Neural progenitor cell (in vitro differentiated cells): ENCODE measurements at regions not wholly inside any gene's neighbourhood (a gene's known extent, or its start where the extent isn't known, plus 50 kb on each side); places are given as distances from the start of the nearest gene placed in this dataset.

Experiments used
- DNase-seq: peaks from one replicate; pipeline ENCODE4 v3.0.0-alpha.2; 2016; ENCODE audit warnings: low spot score
- H2AFZ ChIP-seq: fragments of 200-600 bp; sonication (generic); replicated peaks from 2 replicates; pipeline ENCODE4 v1.6.1; 2016; ENCODE audit warnings: antibody characterized with exemption
- H3F3A ChIP-seq: fragments of 200-600 bp; sonication (generic); 2 replicates; pipeline ENCODE4 v1.6.1; 2016; ENCODE audit warnings: antibody characterized with exemption, low read depth
- H3K27ac ChIP-seq: fragments of 200-600 bp; sonication (generic); 2 replicates; pipeline ENCODE4 v1.5.1; 2016; ENCODE audit warnings: mild to moderate bottlenecking
- H3K27me3 ChIP-seq: fragments of 200-600 bp; sonication (generic); 2 replicates; pipeline ENCODE4 v1.6.1; 2016; ENCODE audit warnings: mild to moderate bottlenecking, moderate library complexity
- H3K36me3 ChIP-seq: fragments of 200-600 bp; sonication (generic); 2 replicates; pipeline ENCODE4 v1.5.1; 2016
- H3K4me1 ChIP-seq: fragments of 200-600 bp; sonication (generic); 2 replicates; pipeline ENCODE4 v1.6.1; 2016; ENCODE audit warnings: mixed run types
- H3K4me2 ChIP-seq: fragments of 200-600 bp; sonication (generic); 2 replicates; pipeline ENCODE4 v1.6.1; 2016
- H3K4me3 ChIP-seq: fragments of 200-600 bp; sonication (generic); 2 replicates; pipeline ENCODE4 v1.5.1; 2016
- H3K79me2 ChIP-seq: fragments of 200-600 bp; sonication (generic); 2 replicates; pipeline ENCODE4 v1.6.1; 2016; ENCODE audit warnings: low read depth
- H3K9ac ChIP-seq: fragments of 200-600 bp; sonication (generic); 2 replicates; pipeline ENCODE4 v1.6.1; 2016
- H3K9me3 ChIP-seq: fragments of 200-600 bp; sonication (generic); 2 replicates; pipeline ENCODE4 v1.5.1; 2016; ENCODE audit warnings: low read depth
- H4K20me1 ChIP-seq: fragments of 200-600 bp; sonication (generic); 2 replicates; pipeline ENCODE4 v1.6.1; 2016; ENCODE audit warnings: low read depth
- H3K27ac Mint-ChIP-seq: 3 replicates; pipeline ENCODE4 v1.8.0; 2021; ENCODE audit warnings: mixed read lengths
- H3K27me3 Mint-ChIP-seq: 2 replicates; pipeline ENCODE4 v1.8.0; 2022; ENCODE audit warnings: low read depth, mild to moderate bottlenecking, inconsistent platforms, moderate library complexity, mixed read lengths; ENCODE audit not compliant: insufficient read depth
- H3K36me3 Mint-ChIP-seq: 3 replicates; pipeline ENCODE4 v1.8.0; 2021; ENCODE audit warnings: mixed read lengths
- H3K4me1 Mint-ChIP-seq: 3 replicates; pipeline ENCODE4 v1.8.0; 2021; ENCODE audit warnings: mixed read lengths
- H3K4me3 Mint-ChIP-seq: 3 replicates; pipeline ENCODE4 v1.8.0; 2021; ENCODE audit warnings: mild to moderate bottlenecking, moderate library complexity, mixed read lengths
- H3K9me3 Mint-ChIP-seq: 3 replicates; pipeline ENCODE4 v1.8.0; 2020; ENCODE audit warnings: mixed read lengths
- CTCF ChIP-seq: fragments of 200-600 bp; sonication (generic); IDR thresholded peaks from 2 replicates; pipeline ENCODE4 v1.5.1; 2017; ENCODE audit warnings: antibody characterized with exemption, mild to moderate bottlenecking
- EZH2 ChIP-seq: fragments of 200-600 bp; sonication (generic); IDR thresholded peaks from 2 replicates; pipeline ENCODE4 v1.6.1; 2017; ENCODE audit warnings: antibody characterized with exemption, mild to moderate bottlenecking, moderate library complexity
- EZH2phosphoT487 ChIP-seq: fragments of 200-600 bp; sonication (generic); IDR thresholded peaks from 2 replicates; pipeline ENCODE4 v1.6.1; 2017; ENCODE audit warnings: antibody characterized with exemption

DNA sequence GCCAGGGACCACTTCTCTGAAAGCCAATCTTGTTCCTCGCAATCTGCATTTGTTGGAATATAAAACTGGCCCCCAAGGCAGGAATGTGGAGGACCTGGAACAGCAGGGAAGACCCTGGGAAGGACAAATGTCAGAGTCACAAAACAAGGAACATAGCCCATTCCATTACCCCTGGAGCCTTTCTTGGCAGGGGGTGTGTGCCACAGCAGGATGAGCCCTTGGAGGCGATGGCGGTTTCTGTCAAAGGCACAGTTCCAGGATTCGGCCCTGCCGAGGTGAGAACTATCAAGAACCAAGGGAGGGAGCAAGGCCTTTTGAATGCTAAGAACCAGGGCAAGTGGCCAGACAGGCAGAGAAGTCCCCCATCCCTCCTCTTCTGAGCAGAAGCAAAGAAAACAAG, 204.3 kb downstream of the TRIM29 start:
- DNase-seq: no peak
- Histone ChIP-seq H3K4me2 (no peak overlapping the region), H3K27me3 (no peaks in the 10 kb centered on the region), H3K36me3 (no peaks in the 10 kb centered on the region), H2AFZ (no peak overlapping the region), H3F3A (no peaks in the 10 kb centered on the region), H3K79me2 (no peaks in the 10 kb centered on the region), H3K4me3 (no peak overlapping the region), H3K9ac (no peak overlapping the region), H3K4me1 (no peaks in the 10 kb centered on the region), H3K9me3 (no peaks in the 10 kb centered on the region), H3K27ac (no peak overlapping the region), H4K20me1 (no peaks in the 10 kb centered on the region)
- peaks cover 3% of the 10 kb centered on the region for H3K9me3 Mint-ChIP-seq
- H3K4me3 Mint-ChIP-seq: no peak overlapping the region
- H3K27me3 Mint-ChIP-seq: peaks cover 15% of the 10 kb centered on the region
- no peak overlapping the region for H3K27ac Mint-ChIP-seq
- peaks cover 7% of the 10 kb centered on the region for H3K4me1 Mint-ChIP-seq
- H3K36me3 Mint-ChIP-seq: no peaks in the 10 kb centered on the region
- TF ChIP-seq EZH2phosphoT487 (no peak), CTCF (no peak), EZH2 (no peak)

- Histone ChIP-seq H3K79me2 (no peaks in the 10 kb centered on the region), H3K4me1 (no peaks in the 10 kb centered on the region), H3K36me3 (no peaks in the 10 kb centered on the region), H3K9me3 (no peaks in the 10 kb centered on the region), H2AFZ (no peak overlapping the region), H3K9ac (no peak overlapping the region), H3K27ac (no peak overlapping the region), H3F3A (no peaks in the 10 kb centered on the region), H3K27me3 (no peaks in the 10 kb centered on the region), H4K20me1 (no peaks in the 10 kb centered on the region), H3K4me3 (no peak overlapping the region), H3K4me2 (no peak overlapping the region)
- peaks cover 3% of the 10 kb centered on the region for H3K9me3 Mint-ChIP-seq
- TF ChIP-seq CTCF (no peak), EZH2phosphoT487 (no peak), EZH2 (no peak)
- H3K4me3 Mint-ChIP-seq: no peak overlapping the region
- H3K36me3 Mint-ChIP-seq: no peaks in the 10 kb centered on the region
- H3K27ac Mint-ChIP-seq: peak overlapping the region; percentile 11
- DNase-seq: no peak
- peaks cover 4% of the 10 kb centered on the region for H3K4me1 Mint-ChIP-seq
- peaks cover 15% of the 10 kb centered on the region for H3K27me3 Mint-ChIP-seq
Observed at GRCh38 chr11:119932828-119933562, 204.0 kb upstream of the NECTIN1 start.

DNA sequence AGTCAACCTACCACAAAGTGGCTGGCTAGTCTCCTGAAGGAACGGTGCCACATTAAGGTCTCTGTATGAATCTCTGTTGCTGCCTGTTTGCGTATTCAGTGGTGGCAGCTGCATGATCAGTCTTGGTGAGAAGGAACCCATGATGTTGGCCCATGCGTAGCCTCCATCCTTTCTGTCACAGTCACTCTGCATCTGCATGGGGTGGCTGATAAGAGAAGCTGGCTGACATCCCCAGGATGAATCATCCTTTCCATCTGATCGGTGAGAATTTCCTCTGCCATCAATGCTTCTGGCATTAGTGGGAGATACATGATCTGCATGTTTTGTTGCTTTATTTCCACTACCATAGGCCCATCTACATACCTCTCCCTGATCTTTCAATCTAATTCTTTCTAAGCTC, 199.0 kb upstream of the NECTIN1 start:
- Histone ChIP-seq H3K4me1 (no peaks in the 10 kb centered on the region), H2AFZ (no peak overlapping the region), H3K27me3 (no peaks in the 10 kb centered on the region), H3K9ac (no peak overlapping the region), H3K4me2 (no peak overlapping the region), H3K79me2 (no peaks in the 10 kb centered on the region), H3K27ac (no peak overlapping the region), H3F3A (no peaks in the 10 kb centered on the region), H3K36me3 (no peaks in the 10 kb centered on the region), H3K9me3 (no peaks in the 10 kb centered on the region), H4K20me1 (no peaks in the 10 kb centered on the region), H3K4me3 (no peak overlapping the region)
- no peak overlapping the region for H3K27ac Mint-ChIP-seq
- no peak overlapping the region for H3K4me3 Mint-ChIP-seq
- peaks cover 11% of the 10 kb centered on the region for H3K27me3 Mint-ChIP-seq
- DNase-seq: no peak
- H3K36me3 Mint-ChIP-seq: no peaks in the 10 kb centered on the region
- peaks cover 10% of the 10 kb centered on the region for H3K4me1 Mint-ChIP-seq
- TF ChIP-seq EZH2phosphoT487 (no peak), EZH2 (no peak), CTCF (no peak)
- peaks cover 3% of the 10 kb centered on the region for H3K9me3 Mint-ChIP-seq
